SK-N-SH (cell line): ENCODE measurements at regions not wholly inside any gene's neighbourhood (a gene's known extent, or its start where the extent isn't known, plus 50 kb on each side); places are given as distances from the start of the nearest gene placed in this dataset.

Experiments used
- CTCF ChIA-PET: fragments of 300-600, 350-600 bp; formaldehyde crosslinking; extraction: SDS; loops from one replicate; lab custom pipeline; 2021; lab: Yijun Ruan, JAX
- POLR2A ChIA-PET: fragments of 350-600 bp; sonication (Branson Sonifier 250); formaldehyde crosslinking; extraction: SDS; loops from one replicate; lab custom pipeline; 2020; ENCODE audit warnings: antibody characterized with exemption, inconsistent platforms; lab: Yijun Ruan, JAX
- DNase-seq: peaks from one replicate; pipeline ENCODE4 v3.0.0; 2012
- H2AFZ ChIP-seq: fragments of 200-600 bp; sonication (generic); 2 replicates; pipeline ENCODE4 v1.8.1; 2016; ENCODE audit warnings: antibody characterized with exemption, mild to moderate bottlenecking, low read depth
- H3F3A ChIP-seq: fragments of 200-600 bp; sonication (generic); replicated peaks from 2 replicates; pipeline ENCODE3; 2016; ENCODE audit warnings: antibody characterized with exemption, mild to moderate bottlenecking; ENCODE audit not compliant: insufficient read depth
- H3K27ac ChIP-seq, 2 experiments: fragments of 200-500 bp in 1 of 2; fragments of 200-600 bp in 1 of 2; sonication (Bioruptor generic) in 1 of 2; sonication (generic), shearing (Covaris generic) in 1 of 2; 2 replicates each; pipeline versions ENCODE4 v1.5.1 to v1.6.1; 2014 to 2016; ENCODE audit warnings: low read depth in 2 of 2, inconsistent platforms in 1 of 2, low read length in 1 of 2, mild to moderate bottlenecking in 1 of 2, mixed read lengths in 1 of 2
- H3K27me3 ChIP-seq: fragments of 200-600 bp; sonication (generic), shearing (Covaris generic); 2 replicates; pipeline ENCODE4 v1.6.1; 2016; ENCODE audit warnings: mixed run types; ENCODE audit not compliant: insufficient read depth
- H3K36me3 ChIP-seq, 2 experiments: fragments of 200-500 bp in 1 of 2; fragments of 200-600 bp in 1 of 2; sonication (Bioruptor generic) in 1 of 2; sonication (generic) in 1 of 2; replicated peaks in 1 of 2; 2 replicates each; pipeline versions ENCODE3 to v1.5.1; 2014 to 2016; ENCODE audit warnings: low read length in 1 of 2, mild to moderate bottlenecking in 1 of 2; ENCODE audit not compliant: insufficient read depth in 2 of 2, control insufficient read depth in 1 of 2
- H3K4me1 ChIP-seq, 2 experiments: fragments of 200-500 bp in 1 of 2; fragments of 200-600 bp in 1 of 2; sonication (Bioruptor generic) in 1 of 2; sonication (generic), shearing (Covaris generic) in 1 of 2; 2 replicates each; pipeline versions ENCODE4 v1.5.1 to v1.6.1; 2014 to 2016; ENCODE audit warnings: low read depth in 1 of 2, low read length in 1 of 2, mixed run types in 1 of 2; ENCODE audit not compliant: insufficient read depth in 2 of 2, control insufficient read depth in 1 of 2
- H3K4me2 ChIP-seq: fragments of 200-600 bp; sonication (generic), shearing (Covaris generic); 2 replicates; pipeline ENCODE4 v1.6.1; 2017; ENCODE audit warnings: mixed run types
- H3K4me3 ChIP-seq, 2 experiments: fragments of 200-500 bp in 1 of 2; fragments of 200-600 bp in 1 of 2; sonication (Bioruptor generic) in 1 of 2; sonication (generic), shearing (Covaris generic) in 1 of 2; 2 replicates each; pipeline versions ENCODE4 v1.5.1 to v1.8.1; 2014 to 2016; ENCODE audit warnings: low read depth in 2 of 2, inconsistent platforms in 1 of 2, low read length in 1 of 2, mild to moderate bottlenecking in 1 of 2, mixed read lengths in 1 of 2, moderate library complexity in 1 of 2
- H3K79me2 ChIP-seq: fragments of 200-600 bp; sonication (generic); 2 replicates; pipeline ENCODE4 v1.8.1; 2017; ENCODE audit warnings: mild to moderate bottlenecking; ENCODE audit not compliant: insufficient read depth
- H3K9ac ChIP-seq: fragments of 200-600 bp; sonication (generic); 2 replicates; pipeline ENCODE4 v1.6.1; 2017; ENCODE audit warnings: mixed run types
- H3K9me2 ChIP-seq: fragments of 200-600 bp; sonication (generic); 2 replicates; pipeline ENCODE4 v1.6.1; 2017; ENCODE audit warnings: mixed run types
- H3K9me3 ChIP-seq: fragments of 200-600 bp; sonication (generic); 2 replicates; pipeline ENCODE4 v1.6.1; 2017; ENCODE audit warnings: mixed run types, mild to moderate bottlenecking, moderate library complexity
- H4K20me1 ChIP-seq: fragments of 200-600 bp; sonication (generic); 2 replicates; pipeline ENCODE4 v1.6.1; 2017; ENCODE audit warnings: mild to moderate bottlenecking, mixed run types; ENCODE audit not compliant: insufficient read depth
- EZH2phosphoT487 ChIP-seq: fragments of 200-600 bp; sonication (generic); IDR thresholded peaks from 2 replicates; pipeline ENCODE4 v1.6.1; 2017; ENCODE audit warnings: low read depth, mixed run types, mild to moderate bottlenecking, antibody characterized with exemption, moderate library complexity, borderline replicate concordance
- FOXJ3 ChIP-seq: sonication (generic); formaldehyde crosslinking; IDR thresholded peaks from 2 replicates; pipeline ENCODE4 v1.5.1; 2020; ENCODE audit warnings: mild to moderate bottlenecking, missing genetic modification reagents
- GABPA ChIP-seq: IDR thresholded peaks from 2 replicates; pipeline ENCODE4 v1.4.0; 2012; ENCODE audit warnings: low read depth, mild to moderate bottlenecking
- GATA2 ChIP-seq: sonication (generic); formaldehyde crosslinking; IDR thresholded peaks from 2 replicates; pipeline ENCODE4 v1.5.0; 2020; ENCODE audit warnings: mild to moderate bottlenecking, missing genetic modification reagents
- MEF2A ChIP-seq: IDR thresholded peaks from 2 replicates; pipeline ENCODE4 v1.4.0; 2012; ENCODE audit warnings: low read depth, borderline replicate concordance
- MXI1 ChIP-seq: IDR thresholded peaks from 2 replicates; pipeline ENCODE4 v1.6.1; 2012; ENCODE audit warnings: mild to moderate bottlenecking, low read depth, low read length, improper control_type of control experiment
- NRF1 ChIP-seq: IDR thresholded peaks from 2 replicates; pipeline ENCODE4 v1.6.1; 2012; ENCODE audit warnings: low read depth, mild to moderate bottlenecking, low read length
- POLR2AphosphoS5 ChIP-seq: IDR thresholded peaks from 2 replicates; pipeline ENCODE4 v1.6.1; 2012; ENCODE audit warnings: low read depth, low read length
- RCOR1 ChIP-seq: fragments of 150-350 bp; IDR thresholded peaks from 2 replicates; pipeline ENCODE4 v1.6.1; 2017; ENCODE audit warnings: antibody characterized with exemption, low read length
- REST ChIP-seq: IDR thresholded peaks from 2 replicates; pipeline ENCODE4 v1.6.1; 2012; ENCODE audit warnings: mild to moderate bottlenecking, low read depth, low read length, moderate library complexity
- TCF12 ChIP-seq: IDR thresholded peaks from 2 replicates; pipeline ENCODE4 v1.4.0; 2012
- TEAD4 ChIP-seq: IDR thresholded peaks from 2 replicates; pipeline ENCODE4 v1.4.0; 2012; ENCODE audit warnings: mild to moderate bottlenecking, borderline replicate concordance; ENCODE audit not compliant: insufficient read depth
- WGBS: methylation state at CpG from one replicate; pipeline ENCODE4 v1.1.6; 2017; ENCODE audit warnings: low lambda C conversion rate; 5-methylcytosine and 5-hydroxymethylcytosine counted together
- TF ChIP-seq, protein P1 (sequence below): fragments of 200-600 bp; sonication (generic); IDR thresholded peaks from 2 replicates; pipeline ENCODE4 v1.6.1; 2017; ENCODE audit warnings: antibody characterized with exemption, mild to moderate bottlenecking, moderate library complexity
- TF ChIP-seq, protein P2 (sequence below): fragments of 150-350 bp; IDR thresholded peaks from 2 replicates; pipeline ENCODE4 v1.6.1; 2016; ENCODE audit warnings: mild to moderate bottlenecking, low read depth, low read length
- TF ChIP-seq, protein P3 (sequence below): fragments of 150-350 bp; IDR thresholded peaks from 2 replicates; pipeline ENCODE4 v1.6.1; 2017; ENCODE audit warnings: antibody characterized with exemption, low read length, low read depth, borderline replicate concordance

DNA sequence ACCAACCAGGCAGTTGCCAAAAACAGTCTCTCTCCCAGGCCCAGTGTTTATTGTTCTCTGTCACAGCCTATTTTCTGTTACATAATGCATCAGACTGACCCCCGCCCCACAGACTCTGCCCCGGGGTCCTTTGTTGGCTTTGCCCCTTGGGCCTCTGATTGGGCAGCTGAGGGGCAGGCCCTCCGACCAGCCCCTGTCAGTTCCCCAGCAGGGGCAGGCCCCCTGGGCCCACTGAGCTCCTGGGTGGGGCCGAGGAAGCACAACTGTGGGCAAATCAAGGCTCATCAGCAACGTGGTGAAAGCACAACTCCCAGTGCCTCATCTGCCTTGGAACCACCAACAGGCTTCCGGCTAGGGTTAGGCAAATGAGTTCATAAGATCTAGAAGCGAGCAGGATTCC is 160.1 kb upstream of the MYCN start:
- no peak overlapping the region for H2AFZ ChIP-seq
- H3K36me3 ChIP-seq: no peaks in the 10 kb centered on the region
- DNase-seq: no peak
- no peaks in the 10 kb centered on the region for H3K27me3 ChIP-seq
- H3K9me3 ChIP-seq: no peaks in the 10 kb centered on the region
- CTCF ChIA-PET: interaction anchor here (0.9 kb wide), 1 partner anchor 52 kb away, joined by 3 read pairs; no protein-coding TSS in a partner anchor
- no peak overlapping the region for H3K9ac ChIP-seq
- H3K4me3 ChIP-seq: no peak overlapping the region; a peak in 1 of 4 replicates
- H3K9me2 ChIP-seq: no peaks in the 10 kb centered on the region
- peaks cover 0 to 3% of the 10 kb centered on the region in 2 experiments; a peak in 1 of 4 replicates for H3K4me1 ChIP-seq
- H3K27ac ChIP-seq: no peak overlapping the region
- POLR2A ChIA-PET: interaction anchor here (0.7 kb wide), 1 partner anchor 28 kb away, joined by 3 read pairs; no protein-coding TSS in a partner anchor
- TF ChIP-seq GATA2 (CRISPR knock-in tag) (no peak), MEF2A (no peak), NRF1 (no peak), RCOR1 (no peak), TCF12 (no peak), GABPA (no peak), FOXJ3 (CRISPR knock-in tag) (no peak), EZH2phosphoT487 (no peak), MXI1 (no peak), REST (no peak), POLR2AphosphoS5 (no peak), TEAD4 (no peak)
- TF ChIP-seq, protein P1, sequence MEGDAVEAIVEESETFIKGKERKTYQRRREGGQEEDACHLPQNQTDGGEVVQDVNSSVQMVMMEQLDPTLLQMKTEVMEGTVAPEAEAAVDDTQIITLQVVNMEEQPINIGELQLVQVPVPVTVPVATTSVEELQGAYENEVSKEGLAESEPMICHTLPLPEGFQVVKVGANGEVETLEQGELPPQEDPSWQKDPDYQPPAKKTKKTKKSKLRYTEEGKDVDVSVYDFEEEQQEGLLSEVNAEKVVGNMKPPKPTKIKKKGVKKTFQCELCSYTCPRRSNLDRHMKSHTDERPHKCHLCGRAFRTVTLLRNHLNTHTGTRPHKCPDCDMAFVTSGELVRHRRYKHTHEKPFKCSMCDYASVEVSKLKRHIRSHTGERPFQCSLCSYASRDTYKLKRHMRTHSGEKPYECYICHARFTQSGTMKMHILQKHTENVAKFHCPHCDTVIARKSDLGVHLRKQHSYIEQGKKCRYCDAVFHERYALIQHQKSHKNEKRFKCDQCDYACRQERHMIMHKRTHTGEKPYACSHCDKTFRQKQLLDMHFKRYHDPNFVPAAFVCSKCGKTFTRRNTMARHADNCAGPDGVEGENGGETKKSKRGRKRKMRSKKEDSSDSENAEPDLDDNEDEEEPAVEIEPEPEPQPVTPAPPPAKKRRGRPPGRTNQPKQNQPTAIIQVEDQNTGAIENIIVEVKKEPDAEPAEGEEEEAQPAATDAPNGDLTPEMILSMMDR: no peak
- TF ChIP-seq, protein P2, sequence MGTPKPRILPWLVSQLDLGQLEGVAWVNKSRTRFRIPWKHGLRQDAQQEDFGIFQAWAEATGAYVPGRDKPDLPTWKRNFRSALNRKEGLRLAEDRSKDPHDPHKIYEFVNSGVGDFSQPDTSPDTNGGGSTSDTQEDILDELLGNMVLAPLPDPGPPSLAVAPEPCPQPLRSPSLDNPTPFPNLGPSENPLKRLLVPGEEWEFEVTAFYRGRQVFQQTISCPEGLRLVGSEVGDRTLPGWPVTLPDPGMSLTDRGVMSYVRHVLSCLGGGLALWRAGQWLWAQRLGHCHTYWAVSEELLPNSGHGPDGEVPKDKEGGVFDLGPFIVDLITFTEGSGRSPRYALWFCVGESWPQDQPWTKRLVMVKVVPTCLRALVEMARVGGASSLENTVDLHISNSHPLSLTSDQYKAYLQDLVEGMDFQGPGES: no peak
- TF ChIP-seq, protein P3, sequence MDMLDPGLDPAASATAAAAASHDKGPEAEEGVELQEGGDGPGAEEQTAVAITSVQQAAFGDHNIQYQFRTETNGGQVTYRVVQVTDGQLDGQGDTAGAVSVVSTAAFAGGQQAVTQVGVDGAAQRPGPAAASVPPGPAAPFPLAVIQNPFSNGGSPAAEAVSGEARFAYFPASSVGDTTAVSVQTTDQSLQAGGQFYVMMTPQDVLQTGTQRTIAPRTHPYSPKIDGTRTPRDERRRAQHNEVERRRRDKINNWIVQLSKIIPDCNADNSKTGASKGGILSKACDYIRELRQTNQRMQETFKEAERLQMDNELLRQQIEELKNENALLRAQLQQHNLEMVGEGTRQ: no peak
- H4K20me1 ChIP-seq: no peaks in the 10 kb centered on the region
- H3F3A ChIP-seq: no peaks in the 10 kb centered on the region
- WGBS: 34% methylated on average over 7 of the region's 7 CpGs
- H3K79me2 ChIP-seq: no peaks in the 10 kb centered on the region
- no peak overlapping the region for H3K4me2 ChIP-seq
